ENCODE measurements at regions not wholly inside any gene's neighbourhood (a gene's known extent, or its start where the extent isn't known, plus 50 kb on each side); places are given as distances from the start of the nearest gene placed in this dataset.
"Not testable (repeated sequence)": the region's sequence is repeated elsewhere in the genome, so short reads cannot be mapped to it uniquely, and the experiment has no call there.

DNA sequence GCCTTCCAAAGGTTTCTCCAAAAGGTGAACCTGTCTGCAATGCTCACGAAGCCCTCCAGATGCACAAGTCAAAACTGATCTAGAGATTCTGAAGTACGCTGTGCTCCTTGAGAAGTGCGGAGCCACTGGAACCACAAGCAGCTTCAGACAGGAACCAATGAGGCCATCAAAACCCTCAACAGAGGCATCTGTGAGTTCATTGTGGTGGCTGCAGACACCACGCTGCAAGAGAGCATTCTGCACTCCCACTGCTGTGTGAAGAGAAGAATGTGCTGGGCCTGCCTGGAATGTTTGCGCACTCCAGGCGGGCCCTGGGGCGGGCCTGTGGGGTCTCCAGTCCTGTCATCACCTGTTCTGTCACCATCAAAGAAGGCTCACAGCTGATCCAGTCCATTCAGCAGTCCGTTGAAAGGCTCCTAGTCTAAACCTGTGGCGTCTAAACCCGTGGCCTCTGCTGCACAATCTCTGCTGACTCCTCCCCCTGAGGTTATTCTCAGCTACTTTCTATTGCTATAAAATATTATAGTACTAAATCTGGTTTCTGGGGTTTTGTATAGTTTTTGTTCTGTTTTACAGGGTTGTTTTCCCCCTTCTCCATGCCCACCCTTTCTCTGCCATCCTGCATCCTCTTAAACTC, 111.6 kb downstream of the PPIAL4A start:
- CTCF ChIA-PET; intact Hi-C loops (cut with micrococcal nuclease): not testable (repeated sequence)
- peak overlapping the region in 3 of 10 donors; percentile 15 to 36 (median 18) for H3K4me3 Mint-ChIP-seq

GRCh38 chr1:121003230-121003629, 113.7 kb downstream of the PPIAL4A start:
- H3K4me1 ChIP-seq (ENCODE audit: control insufficient read depth in 2 of 2, insufficient read depth in 2 of 2, low read length in 2 of 2); CTCF ChIA-PET; ATAC-seq; H3K27me3 Mint-ChIP-seq; POLR2A ChIA-PET; H3K27me3 ChIP-seq (ENCODE audit: control insufficient read depth in 2 of 2, insufficient read depth in 2 of 2, low read length in 2 of 2); intact Hi-C loops (cut with micrococcal nuclease); H3K27ac ChIP-seq (ENCODE audit: low read depth, low read length); H3K36me3 ChIP-seq (ENCODE audit: control insufficient read depth in 2 of 3, insufficient read depth in 3 of 3, low read length in 3 of 3); H3K4me3 ChIP-seq (ENCODE audit: low read length); H3K9me3 ChIP-seq (ENCODE audit: control insufficient read depth in 2 of 3, low read length in 3 of 3); H3K36me3 Mint-ChIP-seq; DNase-seq; H3K9me3 Mint-ChIP-seq: not testable (repeated sequence)
- Mint-ChIP-seq H3K4me3 (peak overlapping the region in 5 of 10 donors; percentile 25 to 62 (median 53)), H3K4me1 (peaks cover 4 to 19% (median 7%) of the 10 kb centered on the region in 7 donors), H3K27ac (peak overlapping the region in 3 of 9 donors; percentile 48 to 83 (median 62))

More for the DNA sequence above, 111.6 kb downstream of the PPIAL4A start:
- H3K4me1 Mint-ChIP-seq, result peaks cover 0 to 13% (median 0%) of the 10 kb centered on the region in 7 donors
- H3K4me3 ChIP-seq (ENCODE audit: low read length); POLR2A ChIA-PET; H3K27me3 ChIP-seq (ENCODE audit: control insufficient read depth in 2 of 2, insufficient read depth in 2 of 2, low read length in 2 of 2); H3K4me1 ChIP-seq (ENCODE audit: control insufficient read depth in 2 of 2, insufficient read depth in 2 of 2, low read length in 2 of 2); H3K27ac ChIP-seq (ENCODE audit: low read depth, low read length); H3K9me3 Mint-ChIP-seq; H3K9me3 ChIP-seq (ENCODE audit: control insufficient read depth in 2 of 3, low read length in 3 of 3); H3K36me3 Mint-ChIP-seq; H3K36me3 ChIP-seq (ENCODE audit: control insufficient read depth in 2 of 3, insufficient read depth in 3 of 3, low read length in 3 of 3); H3K27me3 Mint-ChIP-seq: not testable (repeated sequence)
- peak; percentile 92 for ATAC-seq
- H3K27ac Mint-ChIP-seq, result peak overlapping the region in 2 of 9 donors; percentile 33 to 86
- peak in 5 of 9 donors; percentile 14 to 38 (median 29) for DNase-seq

GRCh38 chr1:121006826-121007225, 117.3 kb downstream of the PPIAL4A start:
- H3K9me3 ChIP-seq (ENCODE audit: control insufficient read depth in 2 of 3, low read length in 3 of 3); H3K27ac ChIP-seq (ENCODE audit: low read depth, low read length); H3K27me3 ChIP-seq (ENCODE audit: control insufficient read depth in 2 of 2, insufficient read depth in 2 of 2, low read length in 2 of 2); CTCF ChIA-PET; POLR2A ChIA-PET; H3K9me3 Mint-ChIP-seq; H3K4me1 ChIP-seq (ENCODE audit: control insufficient read depth in 2 of 2, insufficient read depth in 2 of 2, low read length in 2 of 2); H3K36me3 ChIP-seq (ENCODE audit: control insufficient read depth in 2 of 3, insufficient read depth in 3 of 3, low read length in 3 of 3); DNase-seq; H3K36me3 Mint-ChIP-seq; intact Hi-C loops (cut with micrococcal nuclease); ATAC-seq; H3K27ac Mint-ChIP-seq; H3K4me3 ChIP-seq (ENCODE audit: low read length): not testable (repeated sequence)
- Mint-ChIP-seq H3K4me3 (peak overlapping the region in 1 of 10 donors; percentile 36), H3K4me1 (peaks cover 6 to 22% (median 14%) of the 10 kb centered on the region in 7 donors), H3K27me3 (peaks cover 0 to 21% (median 8%) of the 10 kb centered on the region in 5 donors)

DNA sequence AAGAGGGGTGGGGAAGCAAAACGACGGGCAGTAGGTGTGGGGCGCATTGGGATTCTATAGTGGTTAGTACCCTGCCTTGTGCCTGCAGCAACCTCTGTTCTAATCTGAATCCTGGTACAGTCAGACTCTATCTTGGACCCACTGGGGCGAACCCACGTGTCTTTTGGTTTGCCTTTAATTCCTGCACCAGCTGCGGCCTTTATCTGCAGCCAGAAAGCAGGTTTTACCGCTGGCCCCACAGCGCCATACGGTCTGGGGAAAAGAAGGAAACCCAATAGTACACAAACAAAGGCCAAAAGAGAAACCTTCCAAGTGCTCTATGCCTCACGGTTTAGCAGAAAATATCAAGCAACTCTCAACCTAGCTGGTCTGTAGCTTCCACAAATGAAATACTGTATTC, 118.2 kb downstream of the PPIAL4A start:
- DNase-seq; CTCF ChIA-PET; H3K9me3 ChIP-seq (ENCODE audit: control insufficient read depth in 2 of 3, low read length in 3 of 3); H3K36me3 ChIP-seq (ENCODE audit: control insufficient read depth in 2 of 3, insufficient read depth in 3 of 3, low read length in 3 of 3); H3K36me3 Mint-ChIP-seq; ATAC-seq; H3K4me3 ChIP-seq (ENCODE audit: low read length); H3K9me3 Mint-ChIP-seq; H3K4me1 ChIP-seq (ENCODE audit: control insufficient read depth in 2 of 2, insufficient read depth in 2 of 2, low read length in 2 of 2); H3K27me3 ChIP-seq (ENCODE audit: control insufficient read depth in 2 of 2, insufficient read depth in 2 of 2, low read length in 2 of 2); H3K27ac ChIP-seq (ENCODE audit: low read depth, low read length); POLR2A ChIA-PET; intact Hi-C loops (cut with micrococcal nuclease): not testable (repeated sequence)
- H3K27me3 Mint-ChIP-seq, result peaks cover 0 to 21% (median 8%) of the 10 kb centered on the region in 5 donors
- peaks cover 6 to 22% (median 14%) of the 10 kb centered on the region in 7 donors for H3K4me1 Mint-ChIP-seq
- H3K4me3 Mint-ChIP-seq, result peak overlapping the region; percentile 61 to 90 (median 86)
- H3K27ac Mint-ChIP-seq, result peak overlapping the region in 6 of 9 donors; percentile 8 to 81 (median 69)

DNA sequence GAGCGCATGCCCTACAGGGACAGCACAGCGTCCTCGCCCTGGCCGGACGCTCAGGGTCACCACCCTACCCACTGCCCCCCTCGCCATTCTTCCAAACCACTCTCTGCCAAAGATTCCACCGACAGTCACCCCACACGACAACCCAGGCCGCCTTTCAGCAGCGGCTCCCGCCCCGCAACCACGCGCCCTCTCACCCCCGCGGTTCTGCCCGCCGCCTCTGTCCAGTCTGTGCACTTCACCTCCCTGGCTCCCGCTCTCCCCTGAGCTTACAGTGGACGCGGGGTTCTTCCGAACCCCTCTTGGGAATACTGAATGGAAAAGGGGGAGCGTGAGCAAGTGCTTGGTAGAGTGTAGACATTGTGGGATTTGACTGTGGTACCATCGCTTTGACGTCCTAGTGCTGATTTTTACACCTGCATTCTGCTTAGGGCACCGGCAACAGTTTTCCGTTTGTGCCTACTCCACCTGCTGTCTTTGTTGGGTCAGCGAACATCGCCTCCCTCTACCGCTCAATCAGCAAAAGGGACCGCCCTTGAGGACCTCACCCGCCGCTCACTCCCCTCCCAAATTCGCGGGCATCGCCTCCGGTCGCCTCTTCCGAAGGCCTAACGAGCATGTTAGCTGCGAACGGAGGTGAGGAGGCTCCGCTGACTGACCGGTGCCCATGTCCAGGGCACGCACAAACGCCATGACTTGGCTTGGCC, 119.1 kb downstream of the PPIAL4A start:
- peak overlapping the region in 7 of 9 donors; percentile 19 to 83 (median 67) for H3K27ac Mint-ChIP-seq
- H3K9me3 ChIP-seq (ENCODE audit: control insufficient read depth in 2 of 3, low read length in 3 of 3); H3K36me3 Mint-ChIP-seq; H3K27ac ChIP-seq (ENCODE audit: low read depth, low read length); POLR2A ChIA-PET; H3K4me1 ChIP-seq (ENCODE audit: control insufficient read depth in 2 of 2, insufficient read depth in 2 of 2, low read length in 2 of 2); intact Hi-C loops (cut with micrococcal nuclease); H3K27me3 ChIP-seq (ENCODE audit: control insufficient read depth in 2 of 2, insufficient read depth in 2 of 2, low read length in 2 of 2); CTCF ChIA-PET; H3K4me3 ChIP-seq (ENCODE audit: low read length); H3K36me3 ChIP-seq (ENCODE audit: control insufficient read depth in 2 of 3, insufficient read depth in 3 of 3, low read length in 3 of 3); H3K9me3 Mint-ChIP-seq: not testable (repeated sequence)
- H3K4me3 Mint-ChIP-seq, result peak overlapping the region; percentile 61 to 90 (median 86)
- peak in 5 of 9 donors; percentile 19 to 35 (median 23) for DNase-seq
- peak; percentile 10 for ATAC-seq
- peaks cover 0 to 21% (median 8%) of the 10 kb centered on the region in 5 donors for H3K27me3 Mint-ChIP-seq
- peaks cover 6 to 20% (median 14%) of the 10 kb centered on the region in 7 donors for H3K4me1 Mint-ChIP-seq

DNA sequence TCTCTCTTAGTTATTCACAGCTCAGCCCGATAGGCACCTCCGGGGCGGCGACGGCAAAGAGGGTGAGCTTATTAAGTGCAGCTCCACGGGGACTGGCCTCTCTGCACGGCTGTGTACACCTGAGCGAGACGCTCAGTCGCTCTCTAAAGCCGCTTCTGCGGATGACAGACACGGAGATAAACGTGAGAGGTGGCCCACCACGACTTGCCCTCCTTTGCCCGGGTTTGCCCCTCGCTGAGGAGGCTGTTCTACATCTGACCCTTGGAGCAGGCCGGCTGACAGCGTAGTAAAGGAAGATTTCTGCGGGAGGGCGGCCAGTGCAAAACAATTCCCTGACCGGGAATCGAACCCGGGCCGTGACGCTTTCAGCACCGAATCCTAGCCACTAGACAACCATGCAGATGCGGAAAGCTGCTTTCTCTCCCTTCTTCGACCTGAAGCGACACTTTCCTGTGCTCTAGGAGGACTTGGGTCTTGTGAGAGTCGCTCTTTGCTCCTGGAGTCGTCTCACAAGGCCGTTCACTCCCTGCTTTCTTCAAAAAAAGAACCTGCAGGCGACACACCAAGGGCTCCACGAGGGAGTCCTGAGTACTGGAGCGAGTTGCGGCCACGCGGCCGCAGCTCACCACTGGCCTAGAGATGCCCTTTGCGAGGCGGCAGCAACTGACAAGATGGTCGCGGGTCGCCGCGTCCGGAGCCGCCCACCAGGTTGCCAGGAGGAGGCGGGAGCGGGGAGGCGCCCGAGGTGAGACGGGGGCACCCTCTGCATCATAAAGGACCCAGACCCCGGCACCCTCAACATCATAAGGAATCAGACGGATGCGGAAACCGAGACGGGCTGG, 119.9 kb downstream of the PPIAL4A start:
- peak overlapping the region in 7 of 9 donors; percentile 19 to 83 (median 67) for H3K27ac Mint-ChIP-seq

More for the DNA sequence above, 119.9 kb downstream of the PPIAL4A start:
- H3K36me3 Mint-ChIP-seq; H3K9me3 ChIP-seq (ENCODE audit: control insufficient read depth in 2 of 3, low read length in 3 of 3); CTCF ChIA-PET; intact Hi-C loops (cut with micrococcal nuclease); H3K36me3 ChIP-seq (ENCODE audit: control insufficient read depth in 2 of 3, insufficient read depth in 3 of 3, low read length in 3 of 3); H3K27ac ChIP-seq (ENCODE audit: low read depth, low read length); H3K4me3 ChIP-seq (ENCODE audit: low read length); POLR2A ChIA-PET; H3K27me3 ChIP-seq (ENCODE audit: control insufficient read depth in 2 of 2, insufficient read depth in 2 of 2, low read length in 2 of 2); H3K4me1 ChIP-seq (ENCODE audit: control insufficient read depth in 2 of 2, insufficient read depth in 2 of 2, low read length in 2 of 2); H3K9me3 Mint-ChIP-seq: not testable (repeated sequence)
- Mint-ChIP-seq H3K4me1 (peaks cover 6 to 15% (median 11%) of the 10 kb centered on the region in 7 donors), H3K27me3 (peaks cover 0 to 21% (median 8%) of the 10 kb centered on the region in 5 donors), H3K4me3 (peak overlapping the region; percentile 61 to 90 (median 86))
- ATAC-seq, result peak; percentile 59
- DNase-seq, result peak in 7 of 9 donors; percentile 12 to 56 (median 36)
